H1 (cell line): ENCODE measurements at regions not wholly inside any gene's neighbourhood (a gene's known extent, or its start where the extent isn't known, plus 50 kb on each side); places are given as distances from the start of the nearest gene placed in this dataset.

Experiments
- SP4 ChIP-seq: IDR thresholded peaks from 2 replicates; pipeline ENCODE4 v1.6.1; 2012; ENCODE audit warnings: low read length, inconsistent platforms
- ZNF274 ChIP-seq: IDR thresholded peaks from 2 replicates; pipeline ENCODE4 v1.7.0; 2012; ENCODE audit warnings: low read length, borderline replicate concordance; ENCODE audit errors: extremely low read depth

DNA sequence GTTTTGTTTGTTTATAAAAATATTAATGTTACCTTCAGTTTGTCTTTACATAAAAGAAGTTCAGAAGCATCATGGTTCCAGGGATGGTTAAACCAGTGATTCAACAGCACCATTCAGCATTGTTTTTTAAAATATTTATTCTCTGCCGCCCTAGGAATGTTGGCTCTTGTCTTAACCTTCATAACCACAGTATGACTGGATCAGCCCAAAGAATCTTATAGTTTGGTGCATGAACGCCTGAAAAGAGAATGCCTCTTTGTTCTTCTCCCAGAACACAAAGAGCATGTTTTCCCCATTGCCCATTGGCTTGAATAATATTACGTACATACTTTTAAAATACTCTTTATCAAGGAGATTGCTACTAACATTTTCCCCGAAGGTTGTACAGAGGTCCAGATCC, 413.4 kb downstream of the ANXA1 start (continued):
- TF ChIP-seq ZNF274 (no peak), SP4 (no peak)
